ENCODE measurements at regions not wholly inside any gene's neighbourhood (a gene's known extent, or its start where the extent isn't known, plus 50 kb on each side); places are given as distances from the start of the nearest gene placed in this dataset.

DNA sequence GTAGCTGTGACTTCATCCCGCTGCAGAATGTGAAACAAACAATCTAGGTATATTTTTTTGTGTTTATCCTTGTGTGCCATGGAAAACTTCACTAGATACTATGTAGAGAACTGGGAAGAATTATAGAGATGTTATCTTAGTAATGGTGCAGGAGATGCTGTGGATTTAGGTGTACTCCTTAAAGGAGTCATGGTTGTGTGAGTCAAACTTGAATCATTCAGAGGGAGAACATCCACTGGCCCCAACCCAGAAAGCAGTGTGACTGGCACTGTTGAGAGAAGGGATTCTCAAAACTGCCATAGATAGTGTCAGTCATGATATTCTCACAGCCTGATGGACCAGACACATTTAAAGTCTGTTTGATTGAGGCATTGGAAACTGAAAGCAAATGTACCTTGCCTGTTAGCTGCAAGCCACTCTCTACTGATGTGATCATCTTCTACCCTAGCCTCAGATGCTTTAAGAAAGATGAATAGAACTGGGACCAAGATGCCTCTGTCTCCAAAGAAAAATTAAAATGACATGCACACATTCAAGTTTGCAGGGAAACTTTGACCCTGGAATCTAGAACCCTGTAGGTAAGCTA, 754.6 kb downstream of the MRPL39 start:
- DNase-seq, result no peak

DNA sequence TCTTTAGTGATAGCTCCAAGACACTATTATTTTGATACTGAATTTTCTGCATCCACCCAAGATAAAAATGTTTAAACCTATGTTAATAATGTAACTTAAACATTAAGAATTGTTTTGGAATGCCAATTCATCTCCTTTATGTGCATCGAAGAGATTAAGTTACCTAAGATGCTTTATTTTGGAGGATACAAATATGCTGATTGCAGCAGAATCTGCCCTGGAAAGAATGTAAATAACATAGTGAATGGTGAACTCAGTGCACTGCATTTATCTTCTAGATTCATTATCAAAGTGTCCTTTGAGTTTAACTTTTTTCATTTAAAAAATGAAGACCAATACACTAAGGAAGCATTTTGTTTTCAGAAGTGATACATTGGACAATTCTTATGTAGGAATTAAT, 757.2 kb downstream of the MRPL39 start:
- DNase-seq, result no peak

DNA sequence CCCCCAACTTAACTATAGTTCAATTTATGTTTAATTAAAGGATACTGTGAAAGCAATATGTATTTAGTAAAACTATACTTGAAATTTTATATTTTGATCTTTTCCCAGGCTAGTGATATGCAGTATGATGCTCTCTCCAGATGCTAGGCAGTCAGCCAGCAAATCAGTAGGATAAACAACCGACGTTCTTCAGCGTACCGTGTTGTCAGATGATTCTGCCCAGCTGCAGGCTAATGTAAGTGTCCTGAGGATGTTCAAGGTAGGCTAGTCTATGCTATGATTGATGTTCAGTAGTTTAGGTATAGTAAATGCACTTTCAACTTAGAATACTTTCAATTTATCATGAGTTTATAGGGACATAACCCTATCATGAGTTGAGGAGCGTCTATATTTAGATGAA, 762.6 kb downstream of the MRPL39 start:
- no peak for DNase-seq

GRCh38 chr21:24840287-24840686, 767.0 kb downstream of the MRPL39 start:
- DNase-seq, result no peak

- DNase-seq, result no peak
These were observed 774.3 kb downstream of the MRPL39 start for GRCh38 chr21:24832961-24833360.

DNA sequence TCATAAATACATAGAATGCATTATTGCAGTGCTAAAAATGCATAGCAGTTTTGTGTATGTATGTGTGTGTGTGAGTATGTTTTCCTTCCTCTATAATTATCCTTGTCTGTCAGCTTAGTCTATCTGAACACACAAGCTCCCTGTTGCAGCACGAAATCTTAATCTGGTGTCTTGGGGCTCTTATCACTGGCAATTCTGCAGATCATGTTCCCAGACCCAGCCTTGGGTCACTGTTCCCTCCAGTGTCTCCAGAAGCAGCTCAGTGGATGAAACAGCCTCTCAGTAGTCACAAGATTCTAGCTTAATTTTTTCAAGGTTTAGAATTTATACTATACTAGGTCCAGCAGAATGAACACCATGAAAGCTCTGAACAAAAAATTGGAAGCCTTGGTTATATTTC, 777.9 kb downstream of the MRPL39 start:
- no peak for DNase-seq

- no peak for DNase-seq
These were observed 780.5 kb downstream of the MRPL39 start for GRCh38 chr21:24826822-24827221.

DNA sequence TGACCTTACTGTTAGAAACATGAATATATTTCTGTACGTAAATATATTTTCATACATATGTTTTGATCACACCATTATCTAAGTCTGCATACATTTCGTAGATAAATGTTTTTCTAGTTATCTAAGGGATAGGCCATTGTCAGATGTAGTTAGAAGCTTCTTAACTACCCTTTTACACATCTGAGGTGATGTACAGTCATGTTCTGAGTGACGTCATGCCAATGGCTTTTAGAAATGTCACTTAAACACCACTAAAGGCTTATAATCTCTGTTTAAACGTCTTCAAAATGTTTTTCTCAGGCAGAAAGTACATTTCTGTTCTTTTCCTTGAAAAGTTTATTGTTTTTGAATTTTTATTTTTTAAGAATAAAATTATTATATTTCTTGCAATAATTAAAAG, 781.9 kb downstream of the MRPL39 start:
- no peak for DNase-seq

- no peak for DNase-seq
These were observed 783.1 kb downstream of the MRPL39 start for GRCh38 chr21:24824209-24824608.

- no peak for DNase-seq
These were observed 784.0 kb downstream of the MRPL39 start for GRCh38 chr21:24823247-24823646.

GRCh38 chr21:24785033-24785432, 822.2 kb downstream of the MRPL39 start:
- DNase-seq, result no peak

- no peak for DNase-seq
These were observed 826.1 kb downstream of the MRPL39 start for GRCh38 chr21:24781146-24781545.

- no peak for DNase-seq
These were observed 847.8 kb downstream of the MRPL39 start for GRCh38 chr21:24759348-24760075.

- no peak for DNase-seq
These were observed 869.2 kb downstream of the MRPL39 start for GRCh38 chr21:24738063-24738462.

GRCh38 chr21:24737296-24737850, 869.9 kb downstream of the MRPL39 start:
- no peak for DNase-seq

DNA sequence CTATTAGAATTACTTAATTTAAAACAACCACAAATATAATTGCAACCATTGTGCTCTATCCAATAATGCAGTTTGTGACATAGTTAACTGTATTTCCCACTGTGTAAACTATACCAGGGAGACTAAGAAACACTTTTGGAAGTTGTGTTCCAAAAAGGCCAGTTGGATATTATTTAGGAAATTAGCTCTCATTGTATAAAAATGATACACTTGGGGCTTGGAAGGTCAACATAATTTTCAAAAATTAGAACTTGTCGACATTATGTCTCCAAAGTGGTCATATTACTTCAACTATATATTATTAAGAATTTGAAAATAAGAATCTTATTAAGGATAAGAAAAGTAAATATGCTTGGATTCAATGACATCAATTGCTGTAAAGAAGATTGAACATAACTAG, 876.6 kb downstream of the MRPL39 start:
- no peak for DNase-seq

DNA sequence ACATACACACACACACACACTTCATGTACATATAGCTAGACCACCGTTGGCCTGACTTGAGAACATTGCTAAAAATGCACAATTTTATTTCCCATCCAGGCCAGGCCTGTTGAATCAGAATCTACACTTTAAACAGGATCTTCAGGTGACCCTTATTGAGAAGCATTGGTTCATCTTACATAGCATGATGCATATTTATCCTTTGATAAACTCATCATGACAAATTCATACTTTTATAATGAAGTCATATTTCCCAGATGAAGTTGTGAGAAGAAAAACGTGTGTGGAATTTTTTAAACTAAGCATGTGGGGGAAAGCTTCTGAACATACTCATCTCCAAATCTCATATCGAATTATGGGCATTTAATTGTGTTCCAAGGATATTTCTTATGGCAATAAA, 877.7 kb downstream of the MRPL39 start:
- no peak for DNase-seq

GRCh38 chr21:24727803-24728440, 879.4 kb downstream of the MRPL39 start:
- DNase-seq, result no peak

DNA sequence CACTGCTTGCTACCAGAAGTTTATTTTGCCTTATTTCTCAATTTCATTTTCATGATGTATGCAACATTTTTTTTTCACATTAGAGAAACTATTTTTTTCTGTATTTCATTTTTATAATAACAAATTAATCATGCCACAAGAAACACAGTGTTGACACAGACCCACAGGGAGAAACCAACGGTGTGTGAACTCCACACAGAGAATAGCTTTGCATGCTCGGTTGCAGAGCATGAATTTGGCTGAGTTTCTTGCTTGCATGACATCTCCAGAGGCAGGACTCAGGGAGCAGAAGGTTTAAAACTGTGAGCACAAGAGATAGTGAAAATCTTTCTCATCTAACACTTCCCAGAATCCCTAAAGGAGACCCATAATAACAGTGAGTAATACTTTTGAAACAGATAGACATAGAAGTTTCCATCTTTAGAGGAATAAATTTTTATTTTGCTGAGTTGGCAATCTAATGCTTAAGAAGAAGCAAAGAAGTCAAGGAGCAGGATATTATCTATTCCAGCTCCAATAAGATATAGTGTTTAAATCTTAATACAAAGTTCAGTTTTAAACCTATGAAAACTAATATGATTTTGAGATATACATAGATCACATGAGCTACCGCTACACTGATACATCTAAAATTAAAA, 890.9 kb downstream of the MRPL39 start:
- DNase-seq, result no peak

DNA sequence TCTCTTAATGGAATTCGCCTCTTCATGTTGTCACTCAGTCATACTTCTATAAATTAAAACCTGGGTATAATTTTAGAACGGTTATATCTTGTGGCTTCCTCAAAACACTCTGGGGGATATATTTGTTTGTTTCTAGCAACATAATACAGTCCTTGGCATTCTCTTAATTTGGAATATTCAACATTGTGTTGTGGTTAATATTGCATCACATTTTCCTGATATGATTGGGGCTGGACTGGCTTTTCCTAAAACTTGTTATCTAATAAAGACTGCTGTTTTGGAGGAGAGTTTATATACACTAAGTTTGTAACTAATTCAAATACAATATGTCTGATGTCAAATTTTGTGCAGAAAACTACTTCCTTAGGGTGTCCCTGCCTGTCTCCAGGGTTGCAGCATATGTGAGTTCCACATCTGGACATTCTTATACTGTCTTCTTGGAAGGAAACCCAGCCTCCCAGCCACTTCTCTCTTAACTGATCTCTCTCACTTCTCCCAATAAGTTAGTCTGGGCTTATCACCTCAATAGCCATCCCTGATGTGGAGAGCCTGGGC, 892.6 kb downstream of the MRPL39 start:
- no peak for DNase-seq

GRCh38 chr21:24705201-24705600, 902.1 kb downstream of the MRPL39 start:
- DNase-seq, result no peak

GRCh38 chr21:24693779-24694178, 913.5 kb downstream of the MRPL39 start:
- DNase-seq, result no peak

DNA sequence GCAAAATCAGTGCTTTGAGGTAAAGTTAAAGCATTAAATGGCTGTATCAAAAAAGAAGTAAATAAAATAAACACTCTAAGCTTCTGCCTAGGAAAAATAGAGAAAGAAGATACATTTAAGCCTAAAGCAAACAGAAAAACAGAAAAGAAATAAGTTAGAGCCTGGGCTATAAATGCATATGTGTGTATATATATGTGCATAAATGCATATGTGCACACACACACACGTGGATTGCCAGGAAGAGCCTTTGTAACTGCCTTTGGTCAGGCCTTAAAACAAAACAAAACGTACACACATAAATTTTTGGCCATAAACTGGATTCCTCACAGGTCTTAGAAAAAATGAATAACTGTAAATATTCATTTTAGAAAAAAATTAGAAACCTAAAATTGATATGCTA, 925.8 kb downstream of the MRPL39 start:
- no peak for DNase-seq
